Midbrain (tissue), 1 donor: ENCODE measurements at regions not wholly inside any gene's neighbourhood (a gene's known extent, or its start where the extent isn't known, plus 50 kb on each side); places are given as distances from the start of the nearest gene placed in this dataset.
"Not testable (repeated sequence)": the region's sequence is repeated elsewhere in the genome, so short reads cannot be mapped to it uniquely, and the experiment has no call there.

Experiments
- DNase-seq: peaks from one replicate; lab custom pipeline; 2025; lab: John Stamatoyannopoulos, UW

DNA sequence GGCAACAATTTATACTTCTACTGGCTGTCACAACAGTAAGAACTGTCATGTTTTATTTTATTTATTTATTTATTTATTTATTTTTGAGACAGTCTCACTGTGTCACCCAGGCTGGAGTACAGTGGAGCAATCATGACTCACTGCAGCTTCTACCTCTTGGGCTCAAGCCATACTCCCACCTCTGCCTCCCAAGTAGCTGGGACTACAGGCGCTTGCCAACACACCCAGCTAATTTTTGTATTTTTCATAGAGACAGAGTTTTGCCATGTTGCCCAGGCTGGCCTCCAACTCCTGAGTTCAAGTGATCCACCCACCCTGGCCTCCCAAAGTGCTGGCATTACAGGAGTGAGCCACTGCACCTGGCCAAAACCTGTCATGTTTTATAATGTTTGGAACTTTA is 255.1 kb upstream of the DUSP10 start:
- not testable (repeated sequence) for DNase-seq

DNA sequence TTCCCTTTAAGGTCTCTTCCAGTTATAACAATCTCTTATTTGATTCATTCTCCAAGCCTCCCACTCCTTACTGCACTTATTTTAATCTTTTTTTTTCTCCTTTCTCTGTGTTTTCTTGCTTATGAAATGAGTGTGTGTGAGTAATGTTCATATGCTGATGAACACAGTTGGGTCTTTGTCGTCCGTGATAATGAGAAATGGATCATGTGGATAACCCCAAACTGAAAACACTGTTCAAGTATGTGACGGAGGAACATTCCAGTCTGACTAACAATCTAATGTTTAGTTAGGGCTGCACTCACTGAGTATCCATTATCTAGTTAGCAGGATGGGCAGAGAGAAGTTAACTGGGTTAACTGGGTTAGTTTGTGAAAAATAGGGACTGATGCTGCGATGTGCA is 253.1 kb upstream of the DUSP10 start:
- peak; percentile 32 for DNase-seq

DNA sequence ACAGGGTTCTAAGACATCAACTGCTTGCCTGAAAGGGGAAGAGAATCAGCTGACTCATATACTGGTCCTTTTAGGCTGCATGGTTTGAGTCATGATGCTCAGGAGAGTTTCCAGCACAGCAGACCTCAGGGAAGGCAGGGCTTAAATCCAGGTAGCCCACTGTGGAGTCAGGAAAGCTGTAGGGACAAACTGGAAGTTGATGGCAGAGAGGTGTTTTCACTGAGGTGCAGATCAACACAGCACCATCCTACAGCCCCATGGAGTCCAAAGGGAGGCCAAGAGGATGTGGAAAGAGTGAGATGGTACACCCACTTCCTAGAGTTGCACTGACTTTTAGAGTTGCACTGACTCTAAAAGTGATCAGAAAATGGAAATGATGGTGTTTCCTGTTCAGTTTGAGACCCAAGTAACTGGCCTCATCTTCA is 252.4 kb upstream of the DUSP10 start:
- DNase-seq: no peak

DNA sequence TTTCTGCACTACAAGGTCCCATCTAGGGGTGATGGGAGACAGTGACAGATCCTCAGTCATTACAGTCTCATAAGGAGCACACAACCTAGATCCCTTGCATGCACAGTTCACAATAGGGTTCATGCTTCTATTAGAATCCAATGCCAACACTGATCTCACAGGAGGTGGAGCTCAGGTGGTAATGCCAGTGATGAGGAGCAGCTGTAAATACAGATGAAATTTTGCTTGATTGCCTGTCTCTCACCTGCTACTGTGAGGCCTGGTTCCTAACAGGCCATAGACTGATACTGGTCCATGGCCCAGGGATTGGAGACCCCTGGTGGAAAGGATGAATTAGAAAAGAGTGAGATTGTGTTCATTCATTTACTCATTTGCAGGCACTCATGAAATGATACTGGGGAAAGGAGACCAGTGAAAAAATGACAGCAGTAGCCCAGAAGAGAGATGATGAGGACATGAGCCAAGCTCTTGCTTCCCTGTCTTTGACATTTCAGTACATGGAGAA is 251.6 kb upstream of the DUSP10 start:
- no peak for DNase-seq

DNA sequence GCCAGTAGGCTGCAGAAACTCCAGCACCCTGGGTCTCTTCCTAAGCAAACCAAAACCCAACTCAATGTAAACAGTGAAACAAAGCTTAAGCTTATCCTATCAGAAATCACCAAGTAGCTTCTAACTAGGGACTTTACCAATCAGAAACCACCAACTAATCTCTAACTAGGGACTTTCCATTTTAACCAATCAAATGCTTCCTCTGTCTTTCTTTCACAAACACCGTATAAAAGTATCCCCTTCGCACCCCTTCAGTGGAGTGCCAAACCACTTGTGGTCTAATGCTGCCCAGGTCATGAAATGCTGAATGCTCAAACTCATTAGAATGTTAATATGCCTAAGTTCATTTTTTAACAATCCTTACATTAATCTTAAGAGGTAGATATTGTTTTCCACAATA is 250.5 kb upstream of the DUSP10 start:
- DNase-seq: no peak

DNA sequence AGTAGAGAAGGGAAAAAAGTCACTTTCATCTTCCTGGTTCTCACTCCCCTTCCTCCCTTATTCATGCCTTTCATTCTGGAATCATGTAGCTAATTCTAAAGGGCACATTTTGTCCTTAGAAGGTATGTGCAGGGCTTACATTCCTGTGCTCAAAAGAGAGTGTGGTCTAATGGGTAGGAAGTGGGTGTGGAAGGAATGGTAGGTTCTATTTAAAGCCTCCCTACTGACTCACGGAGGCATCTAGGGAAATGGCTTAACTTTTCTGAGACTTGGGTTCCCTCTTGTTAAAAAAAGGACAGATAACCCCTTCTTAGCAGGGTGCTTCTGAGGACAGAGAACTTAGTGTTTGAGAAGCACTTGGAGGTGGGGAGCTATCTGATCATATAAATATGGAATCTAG is 249.3 kb upstream of the DUSP10 start:
- DNase-seq: no peak

DNA sequence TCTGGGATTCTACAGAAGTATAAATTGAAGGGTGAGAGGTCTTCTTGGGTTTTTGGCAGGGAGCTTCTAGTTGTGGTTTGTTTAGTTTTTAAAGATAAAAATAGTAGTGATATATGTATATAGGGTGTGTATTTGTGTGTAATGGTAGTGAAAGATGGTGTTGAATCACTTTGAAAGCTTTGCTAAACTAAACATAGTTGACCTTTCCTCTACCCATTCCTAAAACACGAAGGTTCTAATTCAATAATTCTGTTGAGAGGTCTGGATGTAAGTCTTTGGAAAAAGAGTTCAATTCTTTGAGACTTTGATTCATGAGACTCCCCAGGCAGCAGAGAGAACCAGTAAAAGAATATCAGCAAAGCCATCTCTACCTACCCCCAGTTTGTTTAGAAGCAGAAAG is 247.9 kb upstream of the DUSP10 start:
- no peak for DNase-seq

DNA sequence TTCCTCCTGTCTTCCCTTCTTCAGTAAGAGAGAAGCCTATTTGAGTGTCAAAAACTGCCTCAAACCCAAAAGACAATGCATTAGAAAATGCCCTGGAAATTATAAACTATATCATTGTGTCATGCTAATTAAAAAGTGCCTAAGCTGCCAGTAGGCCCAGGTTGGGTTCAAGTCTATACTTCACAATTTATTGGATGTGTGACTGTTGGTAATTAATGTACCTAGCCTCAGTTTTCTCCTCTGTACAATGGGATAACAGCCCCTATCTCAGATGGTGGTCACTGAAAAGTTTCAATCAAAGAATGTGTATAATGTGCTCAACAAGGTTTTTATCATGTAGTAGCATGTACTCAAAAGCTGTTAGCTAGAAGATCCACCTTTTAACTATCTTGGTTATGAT is 246.9 kb upstream of the DUSP10 start:
- DNase-seq: no peak

DNA sequence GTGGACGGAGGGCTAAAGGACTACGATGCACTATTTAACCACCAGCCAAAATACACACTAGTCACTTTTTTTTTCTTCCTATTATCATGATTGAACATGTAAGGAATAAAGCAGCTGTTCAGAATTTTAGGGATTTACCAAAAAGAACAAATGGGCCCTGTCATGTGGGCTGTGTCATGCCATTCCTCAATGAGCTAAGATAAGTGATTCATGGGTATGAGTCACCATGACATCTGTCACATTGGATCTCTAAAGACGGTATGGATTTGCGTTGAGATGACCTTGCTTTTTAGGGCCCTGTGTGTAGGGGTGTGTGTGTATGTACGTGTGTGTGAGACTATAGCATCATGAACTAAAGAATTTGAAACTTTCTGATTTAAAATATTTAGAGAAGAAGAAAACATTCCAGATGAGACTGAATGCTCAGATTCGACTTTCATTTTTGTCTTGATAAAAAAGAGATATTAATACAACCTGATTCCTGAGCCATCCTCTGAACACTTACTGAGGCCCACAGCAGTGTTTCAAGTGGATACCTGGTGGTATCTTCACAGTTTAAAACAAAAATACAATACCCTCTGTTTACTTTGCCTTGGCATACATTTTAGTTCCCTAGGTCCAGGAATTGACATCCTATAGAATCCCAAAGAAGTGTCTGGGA is 246.1 kb upstream of the DUSP10 start:
- no peak for DNase-seq

DNA sequence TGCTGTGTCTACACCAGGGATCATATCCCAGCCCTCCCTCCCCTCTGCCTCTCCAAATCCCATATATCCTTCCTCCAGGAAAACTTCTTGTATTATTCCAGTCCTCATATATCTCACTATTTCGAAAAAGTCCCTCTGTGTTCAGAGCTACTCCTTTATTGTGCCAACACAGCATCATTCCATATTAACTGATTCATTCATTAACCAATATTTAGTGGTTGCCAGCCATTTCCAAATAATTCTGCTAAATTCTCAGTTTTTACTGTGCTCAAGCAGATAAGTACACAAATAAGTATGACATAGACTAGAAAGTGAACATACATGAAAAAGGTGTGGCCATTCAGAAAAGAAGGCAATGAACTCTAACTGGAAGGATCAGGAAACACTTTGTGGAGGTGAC is 241.6 kb upstream of the DUSP10 start:
- DNase-seq: no peak

DNA sequence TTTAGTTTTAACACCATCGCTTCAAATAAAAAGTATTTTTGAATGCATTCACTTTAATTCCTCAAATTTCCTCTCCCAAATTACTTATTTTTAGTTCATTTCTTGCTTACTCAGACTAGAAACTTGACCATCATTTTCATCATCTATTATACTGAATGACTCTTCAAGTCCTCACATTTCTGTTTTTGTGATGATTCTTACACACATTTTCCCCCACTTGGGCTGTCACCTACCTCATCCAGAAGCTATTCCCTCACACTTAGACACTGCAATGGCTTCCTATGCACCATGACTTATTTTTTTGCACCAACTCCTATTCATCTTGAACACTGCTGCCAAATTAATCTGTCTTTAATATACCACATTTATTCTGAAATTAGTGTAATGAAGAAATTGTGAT is 239.6 kb upstream of the DUSP10 start:
- DNase-seq: no peak

DNA sequence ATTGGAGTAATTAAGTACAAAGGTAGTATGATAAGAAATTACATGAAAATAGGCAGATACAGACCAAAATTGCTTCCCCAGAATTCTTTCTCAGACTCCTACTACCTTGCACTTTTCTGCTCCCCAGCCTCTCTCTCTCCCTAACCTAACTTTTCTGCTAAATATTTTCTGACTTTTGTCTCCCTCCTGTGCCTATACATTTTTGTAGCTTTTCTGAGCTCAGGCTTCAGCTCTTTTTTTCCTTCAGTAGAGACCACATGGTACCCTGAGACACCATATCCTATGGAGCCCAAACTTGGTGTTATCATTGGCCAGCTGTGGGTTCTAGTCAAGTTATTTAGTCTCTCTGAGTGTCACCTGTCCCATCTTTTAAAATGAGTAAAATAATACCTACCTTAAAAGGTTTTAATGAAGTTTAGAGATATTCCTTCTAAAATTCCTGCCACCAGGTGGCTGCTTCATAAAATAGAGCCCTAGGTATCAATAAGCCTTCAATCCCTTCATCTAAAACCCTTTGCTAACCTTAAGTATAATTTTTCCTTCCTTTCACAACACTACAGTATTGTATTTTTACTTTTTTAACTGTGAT is 237.6 kb upstream of the DUSP10 start:
- DNase-seq: no peak

DNA sequence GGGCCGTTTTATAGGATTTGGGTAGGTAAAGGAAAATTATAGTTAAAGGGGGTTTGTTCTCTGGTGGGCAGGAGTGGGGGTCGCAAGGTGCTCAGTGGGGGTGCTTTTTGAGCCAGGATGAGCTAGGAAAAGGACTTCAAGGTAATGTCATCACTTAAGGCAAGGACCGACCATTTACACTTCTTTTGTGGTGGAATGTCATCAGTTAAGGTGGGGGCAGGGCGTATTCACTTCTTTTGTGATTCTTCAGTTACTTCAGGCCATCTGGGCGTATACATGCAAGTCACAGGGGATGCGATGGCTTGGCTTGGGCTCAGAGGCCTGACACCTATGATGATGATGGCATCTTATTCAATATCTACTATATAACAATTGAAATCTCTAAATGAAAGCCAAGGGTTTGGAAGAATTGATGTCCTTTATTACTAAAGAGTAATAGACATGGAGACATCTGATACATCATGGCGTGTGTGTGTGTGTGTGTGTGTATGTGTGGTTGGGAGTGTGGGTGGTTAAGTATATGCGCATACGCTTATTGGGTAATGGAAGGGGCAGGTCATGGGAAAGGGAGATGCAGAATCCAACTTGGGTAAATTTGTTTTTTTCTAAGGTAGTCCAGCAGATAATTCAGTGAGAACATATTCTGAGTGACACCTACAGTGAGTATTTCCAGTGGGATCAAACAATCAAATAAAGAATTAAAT is 236.9 kb upstream of the DUSP10 start:
- DNase-seq: not testable (repeated sequence)

DNA sequence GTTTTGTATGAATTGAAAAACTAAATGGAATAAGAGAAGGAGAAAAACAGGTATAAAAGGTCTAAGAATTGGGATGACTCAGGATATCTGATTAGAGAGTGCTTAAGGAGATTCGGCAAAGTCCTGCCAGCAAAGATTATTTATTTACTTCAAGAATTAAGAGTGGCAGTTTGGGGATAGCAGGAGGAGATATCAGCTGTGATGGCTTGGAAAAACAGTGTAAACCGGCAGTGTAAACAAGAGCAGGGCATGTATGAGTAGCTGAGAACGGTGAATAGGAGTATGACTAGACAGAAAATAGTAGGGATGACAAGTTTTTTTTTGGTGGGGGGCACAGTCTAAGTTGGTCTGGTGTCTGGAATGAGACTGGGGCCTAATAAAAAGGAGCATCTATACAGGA is 231.9 kb upstream of the DUSP10 start:
- not testable (repeated sequence) for DNase-seq

DNA sequence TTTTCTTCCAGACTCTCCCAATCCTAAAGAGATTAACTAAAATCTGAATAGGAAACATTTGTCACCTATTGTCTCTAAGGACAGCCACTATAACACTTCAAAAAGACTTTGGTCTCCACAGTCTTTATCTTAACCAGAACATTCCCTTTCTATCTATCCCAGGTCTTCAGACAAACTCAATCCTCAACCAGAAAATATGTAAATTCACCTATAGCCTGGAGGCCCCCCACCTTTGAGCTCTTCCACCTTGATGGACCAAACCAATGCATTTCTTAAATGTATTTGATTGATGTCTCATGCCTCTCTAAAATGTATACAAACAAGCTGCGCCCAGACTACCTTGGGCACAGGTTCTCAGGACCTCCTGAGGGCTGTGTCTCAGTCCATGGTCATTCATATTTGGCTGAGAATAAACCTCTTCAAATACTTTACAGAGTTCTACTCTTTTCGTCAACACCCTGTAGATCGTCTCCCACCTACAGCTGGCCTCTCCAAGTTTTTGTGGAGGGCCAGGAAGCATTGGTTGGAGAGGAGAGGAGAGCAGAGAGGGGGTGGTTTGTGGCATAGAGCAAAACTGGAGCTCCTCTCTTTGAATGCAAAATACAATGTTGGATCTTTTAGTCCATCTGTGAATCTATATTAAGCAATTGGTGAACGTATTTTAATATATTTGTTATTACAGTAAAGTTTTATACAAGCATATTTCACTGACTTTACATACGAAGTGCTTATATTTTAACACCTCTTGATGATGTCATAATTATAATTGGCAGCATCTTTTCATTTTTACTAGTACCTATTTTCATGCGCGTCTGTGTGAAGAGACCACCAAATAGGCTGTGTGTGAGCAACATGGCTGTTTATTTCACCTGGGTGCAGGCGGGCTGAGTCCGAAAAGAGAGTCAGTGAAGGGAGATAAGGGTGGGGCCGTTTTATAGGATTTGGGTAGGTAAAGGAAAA is 230.7 kb upstream of the DUSP10 start:
- no peak for DNase-seq

DNA sequence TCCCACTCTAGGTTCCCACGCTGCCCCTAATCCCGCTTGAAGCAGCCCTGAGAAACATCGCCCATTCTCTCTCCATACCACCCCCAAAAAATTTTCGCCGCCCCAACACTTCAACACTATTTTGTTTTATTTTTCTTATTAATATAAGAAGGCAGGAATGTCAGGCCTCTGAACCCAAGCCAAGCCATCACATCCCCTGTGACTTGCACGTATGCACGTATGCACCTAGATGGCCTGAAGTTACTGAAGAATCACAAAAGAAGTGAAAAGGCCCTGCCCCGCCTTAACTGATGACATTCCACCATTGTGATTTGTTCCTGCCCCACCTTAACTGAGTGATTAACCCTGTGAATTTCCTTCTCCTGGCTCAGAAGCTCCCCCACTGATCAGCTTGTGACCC is 229.1 kb upstream of the DUSP10 start:
- not testable (repeated sequence) for DNase-seq

DNA sequence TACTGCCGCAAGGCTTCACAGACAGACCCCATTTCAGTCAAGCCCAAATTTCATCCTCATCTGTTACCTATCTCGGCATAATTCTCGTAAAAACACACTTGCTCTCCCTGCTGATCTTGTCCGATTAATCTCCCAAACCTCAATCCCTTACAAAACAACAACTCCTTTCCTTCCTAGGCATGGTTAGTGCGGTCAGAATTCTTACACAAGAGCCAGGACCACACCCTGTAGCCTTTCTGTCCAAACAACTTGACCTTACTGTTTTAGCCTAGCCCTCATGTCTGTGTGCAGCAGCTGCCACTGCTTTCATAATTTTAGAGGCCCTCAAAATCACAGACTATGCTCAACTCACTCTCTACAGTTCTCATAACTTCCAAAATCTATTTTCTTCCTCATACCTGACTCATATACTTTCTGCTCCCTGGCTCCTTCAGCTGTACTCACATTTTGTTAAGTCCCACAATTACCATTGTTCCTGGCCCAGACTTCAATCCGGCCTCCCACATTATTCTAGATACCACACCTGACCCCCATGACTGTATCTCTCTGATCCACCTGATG is 227.5 kb upstream of the DUSP10 start:
- DNase-seq: not testable (repeated sequence)

DNA sequence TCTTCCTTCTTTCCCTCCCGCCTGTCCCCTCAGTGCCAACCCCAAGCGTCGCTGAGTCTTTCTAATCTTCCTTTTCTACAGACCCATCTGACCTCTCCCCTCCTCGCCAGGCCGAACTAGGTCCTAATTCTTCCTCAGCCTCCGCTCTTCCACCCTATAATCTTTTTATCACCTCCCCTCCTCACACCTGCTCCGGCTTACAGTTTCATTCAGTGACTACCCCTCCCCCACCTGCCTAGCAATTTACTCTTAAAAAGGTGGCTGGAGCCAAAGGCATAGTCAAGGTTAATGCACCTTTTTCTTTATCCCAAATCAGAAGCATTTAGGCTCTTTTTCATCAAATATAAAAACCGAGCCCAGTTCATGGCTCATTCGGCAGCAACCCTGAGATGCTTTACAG is 225.6 kb upstream of the DUSP10 start:
- DNase-seq: not testable (repeated sequence)

DNA sequence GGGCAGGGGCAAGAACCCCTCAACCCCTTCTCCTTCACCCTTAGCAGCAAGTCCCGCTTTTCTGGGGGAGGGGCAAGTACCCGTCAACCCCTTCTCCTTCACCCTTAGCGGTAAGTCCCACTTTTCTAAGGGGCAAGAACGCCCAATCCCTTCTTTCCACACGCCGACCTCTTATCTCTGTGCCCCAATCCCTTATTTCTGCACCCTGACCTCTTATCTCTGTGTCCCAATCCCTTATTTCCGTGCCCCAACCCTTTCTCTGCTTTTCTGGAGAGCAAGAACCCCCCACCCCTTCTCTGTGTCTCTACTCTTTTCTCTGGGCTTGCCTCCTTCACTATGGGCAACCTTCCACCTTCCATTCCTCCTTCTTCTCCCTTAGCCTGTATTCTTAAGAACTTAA is 225.0 kb upstream of the DUSP10 start:
- DNase-seq: not testable (repeated sequence)

DNA sequence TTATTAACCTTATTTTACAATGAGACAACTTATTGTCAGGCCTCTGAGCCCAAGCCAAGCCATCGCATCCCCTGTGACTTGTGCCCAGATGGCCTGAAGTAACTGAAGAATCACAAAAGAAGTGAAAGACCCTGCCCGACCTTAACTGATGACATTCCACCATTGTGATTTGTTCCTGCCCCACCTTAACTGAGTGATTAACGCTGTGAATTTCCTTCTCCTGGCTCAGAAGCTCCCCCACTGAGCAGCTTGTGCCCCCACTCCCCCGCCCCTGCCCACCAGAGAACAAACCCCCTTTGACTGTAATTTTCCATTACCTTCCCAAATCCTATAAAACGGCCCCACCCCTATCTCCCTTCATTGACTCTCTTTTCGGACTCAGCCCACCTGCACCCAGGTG is 224.0 kb upstream of the DUSP10 start:
- DNase-seq: not testable (repeated sequence)

DNA sequence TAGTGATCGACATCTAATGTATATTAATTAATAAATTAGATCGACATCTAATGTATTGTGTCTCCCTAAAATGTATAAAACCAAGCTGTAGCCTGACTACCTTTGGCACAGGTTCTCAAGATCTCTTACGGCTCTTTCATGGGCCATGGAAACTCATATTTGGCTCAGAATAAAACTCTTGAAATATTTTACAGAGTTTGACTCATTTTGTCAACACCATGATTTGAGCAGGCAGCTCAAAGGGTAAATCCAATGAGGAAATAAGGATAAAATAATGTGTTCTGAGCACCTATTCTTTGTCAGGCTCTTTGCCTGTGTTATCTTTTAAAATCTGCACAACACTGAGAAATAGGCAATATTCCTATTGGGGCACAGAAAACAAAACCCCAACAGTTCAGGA is 223.4 kb upstream of the DUSP10 start:
- DNase-seq: no peak

DNA sequence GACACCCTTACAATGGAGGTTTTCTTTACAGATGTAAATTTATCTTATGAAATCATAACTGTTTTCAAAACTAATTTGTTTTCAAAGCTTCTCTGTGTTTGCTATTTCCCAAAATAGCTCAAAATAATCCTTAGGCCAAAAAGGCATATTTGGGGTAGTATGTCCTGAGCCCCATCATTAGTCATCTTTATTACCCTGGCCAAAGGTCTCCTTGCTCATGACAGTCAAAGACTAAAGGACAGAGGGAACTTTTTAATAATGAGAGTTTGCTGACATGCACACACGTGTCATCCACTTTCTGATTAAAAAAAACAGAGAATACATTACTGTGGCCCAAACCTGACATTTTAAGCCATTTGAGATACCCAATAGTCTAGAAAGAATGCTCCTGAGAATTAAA is 221.9 kb upstream of the DUSP10 start:
- DNase-seq: no peak
